Gastroesophageal sphincter (tissue), 3 donors: ENCODE measurements at regions not wholly inside any gene's neighbourhood (a gene's known extent, or its start where the extent isn't known, plus 50 kb on each side); places are given as distances from the start of the nearest gene placed in this dataset.

ENCODE experiments used
- EP300 ChIP-seq: sonication (generic); formaldehyde crosslinking; IDR thresholded peaks from one replicate; pipeline ENCODE4 v1.6.1; 2017; ENCODE audit warnings: antibody characterized with exemption, mild to moderate bottlenecking
- POLR2A ChIP-seq, 2 donors: fragments of 450-650 bp; IDR thresholded peaks; one replicate each; pipeline ENCODE4 v1.6.1; 2017; ENCODE audit warnings: antibody characterized with exemption in 2 of 2, mild to moderate bottlenecking in 2 of 2, moderate library complexity in 1 of 2
- POLR2AphosphoS5 ChIP-seq: sonication (generic); formaldehyde crosslinking; IDR thresholded peaks from one replicate; pipeline ENCODE4 v1.6.1; 2017; ENCODE audit warnings: antibody characterized with exemption
- TF ChIP-seq, protein P1 (sequence below), 4 experiments: fragments of 200-600 bp in 2 of 4; fragments of 450-650 bp in 2 of 4; sonication (generic) in 1 of 4; IDR thresholded peaks; one replicate each; pipeline ENCODE4 v1.5.1; 2017 to 2019; ENCODE audit warnings: antibody characterized with exemption in 4 of 4, mild to moderate bottlenecking in 2 of 4, moderate library complexity in 2 of 4

DNA sequence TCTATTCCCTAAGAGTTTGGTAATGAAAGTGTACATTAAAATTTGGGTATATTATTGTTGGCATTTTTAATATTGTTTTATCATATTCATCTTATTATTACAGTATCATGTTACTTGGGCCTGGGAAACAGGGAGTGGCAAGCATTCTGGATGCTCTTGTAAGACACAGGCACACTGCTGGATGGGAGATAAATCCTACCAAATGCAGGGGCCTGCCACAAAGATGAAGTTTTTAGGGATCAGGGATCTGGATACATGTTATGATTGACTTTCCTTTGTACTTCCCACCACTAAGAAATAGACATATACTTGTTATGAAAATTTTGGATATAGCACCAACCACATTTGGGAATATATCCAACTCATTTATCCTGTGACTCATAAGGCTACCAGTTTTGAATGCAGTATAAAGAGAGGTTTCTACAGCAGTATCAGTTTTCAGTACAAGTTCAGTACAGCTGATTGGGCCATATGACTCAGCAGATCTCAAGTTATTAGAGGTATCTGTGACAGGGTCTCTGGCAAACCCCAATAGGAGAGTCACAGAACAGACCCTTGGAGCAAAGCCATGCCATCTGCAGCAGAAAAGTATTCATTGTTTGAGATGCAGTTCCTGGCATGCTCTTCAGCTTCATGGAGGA, 360.1 kb downstream of the DMAC1 start:
- TF ChIP-seq, protein P1, sequence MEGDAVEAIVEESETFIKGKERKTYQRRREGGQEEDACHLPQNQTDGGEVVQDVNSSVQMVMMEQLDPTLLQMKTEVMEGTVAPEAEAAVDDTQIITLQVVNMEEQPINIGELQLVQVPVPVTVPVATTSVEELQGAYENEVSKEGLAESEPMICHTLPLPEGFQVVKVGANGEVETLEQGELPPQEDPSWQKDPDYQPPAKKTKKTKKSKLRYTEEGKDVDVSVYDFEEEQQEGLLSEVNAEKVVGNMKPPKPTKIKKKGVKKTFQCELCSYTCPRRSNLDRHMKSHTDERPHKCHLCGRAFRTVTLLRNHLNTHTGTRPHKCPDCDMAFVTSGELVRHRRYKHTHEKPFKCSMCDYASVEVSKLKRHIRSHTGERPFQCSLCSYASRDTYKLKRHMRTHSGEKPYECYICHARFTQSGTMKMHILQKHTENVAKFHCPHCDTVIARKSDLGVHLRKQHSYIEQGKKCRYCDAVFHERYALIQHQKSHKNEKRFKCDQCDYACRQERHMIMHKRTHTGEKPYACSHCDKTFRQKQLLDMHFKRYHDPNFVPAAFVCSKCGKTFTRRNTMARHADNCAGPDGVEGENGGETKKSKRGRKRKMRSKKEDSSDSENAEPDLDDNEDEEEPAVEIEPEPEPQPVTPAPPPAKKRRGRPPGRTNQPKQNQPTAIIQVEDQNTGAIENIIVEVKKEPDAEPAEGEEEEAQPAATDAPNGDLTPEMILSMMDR (IDR thresholded peaks at IDR 0.05) = no peak
- no peak for TF ChIP-seq POLR2A (IDR thresholded peaks at IDR 0.05)
- no peak for TF ChIP-seq EP300
- TF ChIP-seq POLR2AphosphoS5 = no peak
